ENCODE measurements at regions not wholly inside any gene's neighbourhood (a gene's known extent, or its start where the extent isn't known, plus 50 kb on each side); places are given as distances from the start of the nearest gene placed in this dataset.
"Not testable (repeated sequence)": the region's sequence is repeated elsewhere in the genome, so short reads cannot be mapped to it uniquely, and the experiment has no call there.

DNA sequence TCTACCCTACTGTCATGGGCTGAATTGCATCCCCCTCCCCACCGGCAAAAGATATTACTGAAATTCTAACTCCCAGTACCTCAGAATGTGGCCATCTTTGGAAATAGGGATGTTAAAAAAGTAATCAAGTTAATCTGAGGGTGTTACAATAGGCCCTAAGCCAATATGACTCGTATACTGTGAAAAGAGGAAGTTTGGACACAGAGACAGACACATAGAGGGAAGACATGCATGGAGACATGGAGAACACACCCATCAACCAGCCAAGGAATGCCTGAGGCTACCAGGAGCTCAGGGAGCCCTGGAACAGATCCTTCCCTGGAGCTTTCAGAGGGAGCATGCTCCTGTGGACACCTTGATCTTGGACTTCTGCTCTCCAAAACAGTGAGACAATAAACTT is 138.2 kb upstream of the ADO start:
- DNase-seq, result peak; percentile 23

GRCh38 chr10:62669341-62669740 is 135.2 kb upstream of the ADO start:
- DNase-seq, result no peak

DNA sequence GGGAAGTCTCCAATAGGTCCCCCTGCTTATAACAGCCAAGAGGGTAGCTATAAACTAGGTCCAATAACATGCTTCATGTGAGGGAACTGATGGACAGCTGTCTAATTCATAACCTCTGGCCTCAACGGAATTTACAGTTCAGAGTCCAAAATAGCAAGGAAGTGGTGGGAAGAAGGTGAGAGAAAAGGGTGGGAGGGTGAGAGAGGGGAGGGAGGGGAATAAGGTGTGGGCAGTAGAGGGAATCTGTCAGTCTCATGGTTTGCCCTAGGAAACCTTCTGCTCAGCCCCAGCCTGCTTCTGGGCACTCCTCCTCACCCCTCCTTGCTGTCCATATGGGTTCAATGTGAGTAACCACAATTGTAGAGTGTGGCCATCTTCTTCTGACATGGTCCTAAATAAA is 133.4 kb upstream of the ADO start:
- no peak for DNase-seq

DNA sequence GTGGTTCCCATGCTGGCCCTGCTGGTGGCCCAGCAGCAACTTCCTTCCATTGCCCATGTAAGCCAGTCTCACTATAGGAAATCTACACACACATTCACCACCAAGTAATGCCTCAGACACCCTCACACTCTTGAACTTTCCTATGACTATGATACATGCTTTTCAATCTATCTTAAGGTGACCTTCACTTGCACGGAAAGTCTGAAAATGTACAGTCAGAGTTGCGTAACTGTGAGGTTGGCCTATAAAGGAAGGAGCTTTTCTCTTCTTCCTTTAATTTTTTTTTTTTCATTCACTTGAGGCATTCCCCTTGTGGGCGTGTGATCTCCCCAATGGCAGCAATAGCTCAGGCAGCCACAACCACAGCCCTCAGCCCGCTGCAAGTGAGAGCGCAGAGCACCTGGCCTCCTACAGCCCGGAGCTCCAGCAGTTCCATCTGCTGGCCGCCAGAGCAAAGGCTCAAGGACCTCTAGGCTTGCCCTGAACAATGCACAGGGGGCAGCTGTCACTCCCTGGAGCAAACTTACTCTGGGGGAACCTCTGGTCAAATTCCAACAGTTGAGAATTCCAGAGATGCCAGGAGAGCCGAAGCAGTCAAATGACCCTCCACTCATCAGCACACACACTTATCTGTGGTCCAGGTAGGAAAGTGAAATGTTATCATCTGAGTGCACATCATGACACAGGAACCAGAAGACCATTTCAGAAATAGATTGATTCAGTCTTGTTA is 123.1 kb upstream of the ADO start:
- DNase-seq, result peak; percentile 29

DNA sequence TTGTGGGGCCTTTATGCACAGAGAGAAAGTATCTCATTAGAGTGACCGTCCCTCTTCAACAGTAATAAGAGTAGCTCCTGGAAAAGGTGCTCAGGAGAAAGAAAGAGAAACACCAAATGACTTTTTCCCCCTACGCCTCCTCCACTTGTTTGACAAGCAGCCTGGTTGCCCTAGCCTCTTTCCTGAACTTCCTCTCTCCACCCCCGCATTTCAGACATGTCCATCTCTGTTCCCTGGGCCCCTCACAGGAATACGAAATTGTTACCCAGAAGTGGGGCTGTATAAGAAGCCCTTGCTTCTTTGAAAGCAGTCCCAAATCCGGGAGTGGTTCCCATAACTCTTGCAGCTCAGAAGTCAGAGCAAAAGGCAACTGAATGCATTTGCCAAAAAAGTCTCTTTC is 119.6 kb upstream of the ADO start:
- no peak for DNase-seq

- no peak for DNase-seq
These were observed 117.2 kb upstream of the ADO start for GRCh38 chr10:62687230-62687748.

- no peak for DNase-seq
These were observed 115.4 kb upstream of the ADO start for GRCh38 chr10:62688971-62689700.

- no peak for DNase-seq
These were observed 114.8 kb upstream of the ADO start for GRCh38 chr10:62689712-62690111.

DNA sequence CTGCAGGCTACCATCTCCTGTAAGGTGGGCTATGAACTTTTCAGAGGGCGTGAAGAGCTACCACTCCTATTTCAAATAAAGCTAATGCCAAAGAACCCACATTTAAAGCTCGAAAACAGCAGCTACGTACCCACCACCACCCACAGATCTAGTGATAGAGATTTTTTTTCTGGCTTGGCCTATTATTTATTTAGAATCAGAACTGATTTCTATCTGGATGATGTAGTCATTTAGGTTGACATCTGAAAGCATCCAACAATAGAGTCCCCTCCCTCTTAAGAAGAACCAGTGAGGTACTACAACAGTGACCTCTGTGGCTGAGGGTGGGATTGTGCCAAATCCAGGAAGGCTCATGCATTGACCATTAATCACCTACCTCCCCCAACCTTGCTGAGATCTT is 113.8 kb upstream of the ADO start:
- DNase-seq, result no peak

DNA sequence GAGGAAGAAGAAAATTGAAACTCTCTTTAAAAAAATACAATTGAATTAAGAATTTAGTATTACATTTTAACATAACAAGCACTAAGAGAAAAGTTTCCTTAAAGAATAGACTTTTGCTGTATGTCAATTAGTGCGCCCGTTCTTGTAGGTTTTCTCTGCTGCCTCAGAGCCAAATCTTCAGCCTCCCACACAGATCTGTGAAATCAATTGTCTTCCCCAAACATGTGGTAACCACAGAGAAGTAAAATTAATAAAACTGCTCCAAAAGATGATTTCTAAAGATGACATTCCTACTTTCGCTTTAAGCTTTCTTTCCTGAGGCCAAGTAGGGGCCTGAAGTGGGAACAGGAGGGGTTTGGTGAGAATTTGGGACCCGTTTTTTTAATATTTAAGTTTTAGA is 113.2 kb upstream of the ADO start:
- DNase-seq, result no peak

DNA sequence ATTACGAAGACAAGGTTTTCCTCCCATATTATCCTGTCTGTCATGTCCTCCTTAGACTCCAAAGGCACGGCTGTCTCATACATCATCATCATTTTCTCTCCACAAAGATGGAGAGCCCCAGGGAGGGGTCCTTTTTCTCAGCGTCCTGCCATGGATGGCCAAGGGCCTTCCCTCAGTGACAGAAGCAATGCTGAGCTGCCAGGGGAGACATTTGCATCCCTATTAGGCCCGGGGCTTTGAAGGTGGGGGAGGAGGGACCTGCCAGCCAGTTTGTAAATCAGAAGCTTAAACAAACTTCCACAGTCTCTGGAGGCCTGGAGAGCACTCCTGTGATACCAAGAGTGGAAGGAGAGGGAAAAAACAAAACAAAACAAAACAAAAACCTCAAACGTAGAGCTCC is 112.4 kb upstream of the ADO start:
- no peak for DNase-seq

DNA sequence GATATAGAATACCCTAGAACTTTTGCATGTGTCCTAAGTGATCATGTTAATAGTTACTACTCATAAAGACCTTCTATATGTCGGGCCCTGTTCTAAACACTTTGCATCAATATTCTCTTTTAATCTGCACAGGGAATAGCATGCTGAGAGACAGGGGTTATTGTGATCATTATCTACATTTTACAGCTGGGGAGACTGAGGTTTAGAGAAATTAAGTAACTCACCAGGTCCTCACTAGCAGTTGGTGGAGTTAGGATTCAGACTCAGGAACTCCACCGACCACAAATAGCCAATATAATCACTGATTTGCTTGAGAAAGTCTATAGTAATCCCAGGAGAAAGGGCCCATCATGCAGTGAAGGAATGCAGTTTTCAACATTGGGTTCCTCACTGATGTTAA is 111.2 kb upstream of the ADO start:
- DNase-seq, result no peak

- DNase-seq, result no peak
These were observed 109.9 kb upstream of the ADO start for GRCh38 chr10:62694537-62695126.

GRCh38 chr10:62696798-62697197 is 107.7 kb upstream of the ADO start:
- DNase-seq, result no peak

DNA sequence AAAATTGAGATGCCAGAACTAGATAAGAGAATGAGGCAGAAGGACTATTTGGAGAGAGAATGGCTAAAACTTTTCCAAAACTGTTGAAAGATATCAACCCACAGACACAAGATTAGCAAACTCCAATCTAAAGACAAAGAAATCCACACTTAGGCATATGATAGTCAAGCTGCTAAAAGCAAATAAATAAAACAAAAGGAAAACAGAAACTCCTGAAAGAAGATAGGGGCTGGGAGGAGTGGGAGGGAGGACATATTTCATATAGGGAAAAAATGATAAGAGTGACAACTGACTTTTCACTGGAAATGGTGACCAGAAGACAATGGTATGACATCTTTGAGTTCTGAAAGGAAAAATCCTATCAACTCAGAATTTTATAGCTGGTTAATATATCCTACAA is 105.4 kb upstream of the ADO start:
- DNase-seq, result no peak

DNA sequence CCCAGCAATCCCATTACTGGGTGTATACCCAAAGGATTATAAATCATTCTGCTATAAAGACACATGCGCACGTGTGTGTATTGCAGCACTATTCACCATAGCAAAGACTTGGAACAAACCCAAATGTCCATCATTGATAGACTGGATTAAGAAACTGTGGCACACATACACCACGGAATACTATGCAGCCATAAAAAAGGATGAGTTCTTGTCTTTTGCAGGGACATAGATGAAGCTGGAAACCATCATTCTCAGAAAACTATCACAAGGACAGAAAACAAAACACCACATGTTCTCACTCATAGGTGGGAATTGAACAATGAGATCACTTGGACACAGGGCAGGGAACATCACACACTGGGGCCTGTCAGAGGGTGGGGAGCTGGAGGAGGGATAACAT is 100.4 kb upstream of the ADO start:
- DNase-seq, result not testable (repeated sequence)

- no peak for DNase-seq
These were observed 98.7 kb upstream of the ADO start for GRCh38 chr10:62705789-62706188.

DNA sequence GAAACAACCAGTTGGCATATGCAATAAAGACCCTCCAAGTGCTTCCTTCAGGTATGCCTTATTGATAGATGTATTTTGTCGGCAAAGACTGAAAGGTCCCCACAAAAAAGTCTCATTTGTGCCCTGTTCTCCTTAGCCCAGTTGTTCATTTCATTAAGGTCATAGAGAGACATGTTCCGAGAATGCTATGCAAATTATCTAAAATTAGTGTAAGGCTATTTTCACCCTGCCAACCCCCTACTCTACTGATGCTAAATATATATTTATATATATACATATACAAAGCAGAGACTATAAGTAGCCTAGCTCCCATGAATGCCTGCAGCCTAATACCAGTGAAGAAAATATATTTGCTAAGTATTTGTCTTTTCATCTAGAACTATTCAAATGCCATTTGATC is 96.7 kb upstream of the ADO start:
- no peak for DNase-seq

DNA sequence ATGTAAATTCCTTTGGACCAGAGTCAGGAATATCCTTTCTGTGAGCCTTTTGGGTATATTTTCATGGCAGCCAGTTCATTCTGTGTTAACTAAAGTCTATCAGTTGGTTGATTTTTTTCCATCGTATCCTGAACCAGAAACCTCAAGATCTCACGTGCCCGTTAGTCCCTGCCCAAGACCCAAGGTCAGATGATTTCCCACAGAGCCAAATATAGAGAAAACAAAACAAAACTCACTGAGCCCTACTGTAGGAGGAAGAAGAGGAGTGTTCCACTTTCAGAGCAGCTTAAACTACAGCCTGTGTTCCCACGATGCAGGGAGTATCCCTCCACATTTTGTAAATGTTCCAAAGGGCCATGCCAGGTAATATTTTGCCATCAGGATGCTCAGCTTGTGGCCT is 96.0 kb upstream of the ADO start:
- DNase-seq, result no peak

DNA sequence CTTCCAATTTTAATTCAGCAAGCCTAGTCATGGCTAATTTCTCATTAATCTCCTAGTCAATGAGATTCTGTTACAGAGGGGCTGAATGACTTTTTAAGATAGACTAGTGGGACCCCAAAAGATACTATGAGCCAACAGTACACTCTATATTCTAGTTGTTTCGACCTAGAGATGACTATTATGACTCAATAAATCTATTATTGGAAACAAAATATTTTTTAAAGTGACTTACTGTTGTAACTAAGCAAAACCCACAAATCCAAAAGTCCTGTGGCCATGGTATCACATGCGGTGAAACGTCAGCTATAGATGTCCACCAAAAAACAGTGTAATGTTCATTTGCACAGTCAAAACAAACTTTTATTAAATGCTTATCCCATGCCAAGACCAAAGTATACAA is 95.3 kb upstream of the ADO start:
- no peak for DNase-seq

- DNase-seq, result peak; percentile 12
These were observed 94.3 kb upstream of the ADO start for GRCh38 chr10:62710182-62710581.

DNA sequence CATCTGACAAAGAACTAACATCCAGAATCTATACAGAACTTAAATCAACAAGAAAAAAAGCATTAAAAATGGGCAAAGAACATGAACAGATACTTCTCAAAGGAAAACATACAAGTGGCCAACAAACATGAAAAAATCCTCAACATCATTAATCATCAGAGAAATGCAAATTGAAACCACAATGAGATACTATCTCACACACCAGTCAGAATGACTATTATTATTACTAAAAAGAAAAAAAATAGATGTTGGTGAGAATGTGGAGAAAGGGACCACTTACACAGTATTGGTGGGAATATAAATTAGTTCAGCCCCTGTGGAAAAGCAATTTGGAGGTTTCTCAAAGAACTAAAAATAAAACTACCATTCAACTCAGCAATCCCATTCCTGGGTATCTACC is 89.1 kb upstream of the ADO start:
- no peak for DNase-seq

DNA sequence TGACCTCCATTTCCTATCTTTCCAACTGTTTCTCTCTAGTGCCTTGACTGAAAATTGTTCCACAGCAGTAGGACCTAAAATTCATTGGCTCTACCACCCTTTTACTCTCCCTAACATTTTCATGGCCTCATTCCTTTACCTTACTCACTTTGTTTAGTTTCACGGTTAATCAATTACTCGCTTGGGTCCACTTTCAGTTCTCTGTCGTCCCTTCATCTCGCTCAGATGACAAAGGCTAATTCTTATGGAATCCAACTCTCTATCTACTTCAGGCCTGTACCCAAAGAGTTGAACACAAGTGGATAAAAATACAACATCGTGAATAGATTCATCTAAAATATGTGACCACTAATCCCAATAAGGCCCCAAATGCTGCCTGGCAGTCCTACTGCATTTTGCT is 85.9 kb upstream of the ADO start:
- no peak for DNase-seq

DNA sequence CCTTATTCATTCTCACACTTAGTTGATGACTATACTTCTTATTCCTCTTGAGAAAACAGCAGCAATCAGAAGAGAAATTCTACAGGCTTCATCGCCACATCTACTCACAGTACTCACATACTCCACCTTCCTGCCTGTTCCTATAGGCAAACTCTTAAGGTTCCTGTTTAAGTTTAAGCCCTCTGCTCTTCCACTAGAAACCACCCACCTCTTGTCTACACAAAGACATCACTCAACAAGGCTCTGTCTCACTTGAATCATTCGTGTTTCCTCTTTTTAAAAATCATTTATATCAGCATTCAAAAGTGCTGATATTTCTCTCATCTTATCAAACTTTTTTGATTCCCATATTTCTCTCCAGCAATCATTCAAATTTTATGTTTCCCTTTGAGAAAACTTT is 85.5 kb upstream of the ADO start:
- no peak for DNase-seq
